ENCODE measurements at regions not wholly inside any gene's neighbourhood (a gene's known extent, or its start where the extent isn't known, plus 50 kb on each side); places are given as distances from the start of the nearest gene placed in this dataset.

DNA sequence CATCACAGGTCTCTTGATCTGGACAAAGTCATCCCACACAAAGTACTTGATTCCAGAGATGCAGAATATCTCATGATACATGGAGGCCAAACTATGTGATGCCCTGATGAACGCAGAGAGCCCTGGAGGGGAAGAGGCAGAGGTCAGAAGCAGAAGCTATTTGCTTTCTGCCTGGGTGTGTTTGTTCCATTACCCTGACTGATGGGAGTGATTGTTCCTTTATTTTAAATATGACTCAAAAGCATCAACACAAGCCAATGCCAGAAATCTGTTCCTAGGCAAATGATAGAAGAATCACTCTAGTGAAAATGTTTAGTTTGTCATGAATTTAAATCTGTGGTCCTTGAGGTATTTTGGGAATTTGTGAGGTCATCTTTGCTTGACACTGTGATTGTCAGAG, 54.7 kb upstream of the GGTLC1 start:
- TF ChIP-seq, protein P1, sequence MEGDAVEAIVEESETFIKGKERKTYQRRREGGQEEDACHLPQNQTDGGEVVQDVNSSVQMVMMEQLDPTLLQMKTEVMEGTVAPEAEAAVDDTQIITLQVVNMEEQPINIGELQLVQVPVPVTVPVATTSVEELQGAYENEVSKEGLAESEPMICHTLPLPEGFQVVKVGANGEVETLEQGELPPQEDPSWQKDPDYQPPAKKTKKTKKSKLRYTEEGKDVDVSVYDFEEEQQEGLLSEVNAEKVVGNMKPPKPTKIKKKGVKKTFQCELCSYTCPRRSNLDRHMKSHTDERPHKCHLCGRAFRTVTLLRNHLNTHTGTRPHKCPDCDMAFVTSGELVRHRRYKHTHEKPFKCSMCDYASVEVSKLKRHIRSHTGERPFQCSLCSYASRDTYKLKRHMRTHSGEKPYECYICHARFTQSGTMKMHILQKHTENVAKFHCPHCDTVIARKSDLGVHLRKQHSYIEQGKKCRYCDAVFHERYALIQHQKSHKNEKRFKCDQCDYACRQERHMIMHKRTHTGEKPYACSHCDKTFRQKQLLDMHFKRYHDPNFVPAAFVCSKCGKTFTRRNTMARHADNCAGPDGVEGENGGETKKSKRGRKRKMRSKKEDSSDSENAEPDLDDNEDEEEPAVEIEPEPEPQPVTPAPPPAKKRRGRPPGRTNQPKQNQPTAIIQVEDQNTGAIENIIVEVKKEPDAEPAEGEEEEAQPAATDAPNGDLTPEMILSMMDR (conservative IDR thresholded peaks at IDR 0.05; ENCODE audit: low read depth, low read length), result no peak
- no peak for TF ChIP-seq EZH2 (IDR thresholded peaks at IDR 0.05; ENCODE audit: borderline replicate concordance, low read depth, low read length, poor library complexity, severe bottlenecking)

Measured in A673 (cell line).